Skeletal muscle tissue (tissue), 3 donors: ENCODE measurements at regions not wholly inside any gene's neighbourhood (a gene's known extent, or its start where the extent isn't known, plus 50 kb on each side); places are given as distances from the start of the nearest gene placed in this dataset.

ENCODE experiments used
- H3K27ac ChIP-seq: one replicate; pipeline ENCODE4 v1.7.0; 2013; ENCODE audit warnings: mild to moderate bottlenecking, low read depth, low read length, inconsistent platforms
- H3K27me3 ChIP-seq, 3 donors: one replicate each; pipeline ENCODE4 v1.7.0; 2013; ENCODE audit warnings: low read length in 3 of 3; ENCODE audit not compliant: control insufficient read depth in 3 of 3, insufficient read depth in 3 of 3
- H3K36me3 ChIP-seq, 3 donors: one replicate each; pipeline ENCODE4 v1.7.0; 2013; ENCODE audit warnings: low read length in 3 of 3; ENCODE audit not compliant: control insufficient read depth in 3 of 3, insufficient read depth in 3 of 3
- H3K4me1 ChIP-seq, 3 donors: one replicate each; pipeline ENCODE4 v1.7.0; 2013; ENCODE audit warnings: low read length in 3 of 3, mild to moderate bottlenecking in 3 of 3; ENCODE audit not compliant: control insufficient read depth in 3 of 3, insufficient read depth in 3 of 3
- H3K4me3 ChIP-seq, 3 donors: one replicate each; pipeline ENCODE4 v1.7.0; 2013; ENCODE audit warnings: low read length in 3 of 3
- H3K9ac ChIP-seq, 3 donors: one replicate each; pipeline ENCODE4 v1.7.0; 2013; ENCODE audit warnings: low read length in 3 of 3, mild to moderate bottlenecking in 3 of 3, moderate library complexity in 2 of 3, low read depth in 1 of 3
- H3K9me3 ChIP-seq, 3 donors: one replicate each; pipeline ENCODE4 v1.7.0; 2013; ENCODE audit warnings: low read length in 3 of 3; ENCODE audit not compliant: control insufficient read depth in 3 of 3
- donor health status: Osteomylitis.

DNA sequence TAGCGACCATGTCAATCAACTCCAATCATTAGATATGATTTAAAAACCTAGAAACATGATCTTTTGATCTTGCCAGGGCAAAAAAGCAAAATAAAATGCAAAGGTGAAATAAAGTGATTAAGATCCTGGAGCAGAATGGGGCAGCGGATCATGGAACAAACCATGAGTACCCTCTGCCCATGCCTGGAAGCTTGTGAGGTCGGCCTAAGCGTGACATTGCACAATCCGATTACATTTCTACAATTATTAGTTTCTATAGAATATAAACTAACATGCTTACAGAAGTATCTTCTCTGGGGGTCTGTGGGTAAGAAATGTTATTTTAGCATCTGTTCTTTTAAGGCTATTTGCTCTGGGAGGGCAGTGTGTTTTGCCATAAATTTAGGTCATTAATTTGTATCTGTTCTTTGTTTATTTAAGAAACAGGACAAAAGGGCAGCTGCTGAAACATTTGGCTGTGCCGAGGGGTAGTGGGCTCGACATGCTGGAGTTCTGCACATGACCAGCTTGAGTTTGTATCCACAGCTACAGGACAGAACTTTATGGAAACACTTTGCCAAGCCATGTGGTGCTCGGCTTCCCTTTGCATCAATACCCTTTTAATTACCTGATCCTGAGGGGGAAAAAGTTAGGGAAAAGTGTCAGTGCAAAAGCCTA is 55.9 kb downstream of the ZBTB18 start:
- Histone ChIP-seq H3K9ac (no peak overlapping the region), H3K27ac (no peak overlapping the region), H3K4me3 (no peak overlapping the region), H3K4me1 (no peaks in the 10 kb centered on the region), H3K27me3 (peaks cover 5 to 7% (median 5%) of the 10 kb centered on the region in 3 donors), H3K36me3 (no peaks in the 10 kb centered on the region), H3K9me3 (no peaks in the 10 kb centered on the region)

DNA sequence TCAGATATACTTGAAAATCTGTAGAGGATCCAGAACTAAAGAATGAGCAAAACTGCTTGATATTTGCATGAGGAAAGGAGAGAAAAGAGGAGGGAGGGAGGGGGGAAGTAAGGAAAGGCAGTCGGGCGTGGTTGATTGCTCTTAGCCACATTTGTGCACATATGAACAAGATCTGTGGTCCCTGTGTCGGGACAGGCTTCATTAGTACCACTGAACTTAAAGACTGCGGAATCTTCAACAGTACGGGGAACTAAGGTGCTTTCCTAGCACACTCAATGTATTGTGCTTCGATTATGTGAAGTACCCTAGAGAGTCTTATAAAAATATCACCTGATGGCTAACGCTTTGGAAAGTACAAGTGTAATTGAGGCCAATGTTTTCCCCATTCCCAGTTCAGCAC is 59.9 kb downstream of the ZBTB18 start:
- Histone ChIP-seq H3K4me1 (no peaks in the 10 kb centered on the region), H3K27me3 (peaks cover 0 to 3% (median 0%) of the 10 kb centered on the region in 3 donors)

DNA sequence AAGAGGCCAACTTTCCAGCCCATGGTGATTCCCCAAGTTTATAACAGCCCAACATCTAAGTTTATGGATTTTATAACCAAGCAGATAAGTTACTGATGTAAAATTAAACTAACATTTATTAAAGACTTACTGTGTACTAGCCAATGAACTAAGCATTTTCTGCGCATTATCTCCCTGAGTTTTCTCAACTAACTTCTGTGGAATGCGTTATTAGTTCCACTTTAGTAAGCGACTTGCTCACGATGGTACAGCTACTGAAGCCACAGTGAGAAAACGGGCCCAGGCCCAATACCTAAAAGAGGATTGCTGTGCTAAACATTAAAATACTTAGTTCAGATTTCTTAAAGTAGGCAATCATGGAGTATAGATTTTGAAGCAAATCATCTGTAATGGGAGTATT is 61.0 kb downstream of the ZBTB18 start:
- no peak overlapping the region for H3K9ac ChIP-seq
- H3K27me3 ChIP-seq: no peaks in the 10 kb centered on the region
- no peaks in the 10 kb centered on the region for H3K9me3 ChIP-seq
- no peak overlapping the region for H3K4me3 ChIP-seq
- no peaks in the 10 kb centered on the region for H3K36me3 ChIP-seq
- H3K4me1 ChIP-seq: no peaks in the 10 kb centered on the region
- no peak overlapping the region for H3K27ac ChIP-seq

More for the DNA sequence above, 59.9 kb downstream of the ZBTB18 start:
- Histone ChIP-seq H3K9me3 (no peaks in the 10 kb centered on the region), H3K9ac (no peak overlapping the region), H3K36me3 (no peaks in the 10 kb centered on the region), H3K27ac (no peak overlapping the region), H3K4me3 (no peak overlapping the region)

DNA sequence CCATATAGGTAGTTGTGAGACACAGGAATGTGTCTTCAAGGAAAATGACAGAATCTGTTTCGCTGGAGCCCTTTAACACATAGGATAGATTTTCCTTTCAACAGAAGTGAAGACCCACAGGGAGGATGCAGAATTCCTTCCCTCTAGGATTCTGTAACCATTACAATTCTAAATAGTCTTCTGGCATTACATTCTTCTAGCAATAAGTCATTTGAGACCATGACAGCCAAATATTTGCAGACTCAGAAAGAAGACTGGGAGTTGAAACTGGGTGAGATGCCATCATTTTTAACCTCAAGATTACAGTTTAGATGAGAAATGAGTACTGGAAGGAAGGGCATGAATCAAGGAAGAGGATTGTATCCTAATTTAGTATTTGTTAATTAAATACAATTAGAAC is 61.6 kb downstream of the ZBTB18 start:
- Histone ChIP-seq H3K27ac (no peak overlapping the region), H3K4me3 (no peak overlapping the region), H3K27me3 (no peaks in the 10 kb centered on the region), H3K9me3 (no peaks in the 10 kb centered on the region), H3K4me1 (no peaks in the 10 kb centered on the region), H3K9ac (no peak overlapping the region), H3K36me3 (no peaks in the 10 kb centered on the region)

DNA sequence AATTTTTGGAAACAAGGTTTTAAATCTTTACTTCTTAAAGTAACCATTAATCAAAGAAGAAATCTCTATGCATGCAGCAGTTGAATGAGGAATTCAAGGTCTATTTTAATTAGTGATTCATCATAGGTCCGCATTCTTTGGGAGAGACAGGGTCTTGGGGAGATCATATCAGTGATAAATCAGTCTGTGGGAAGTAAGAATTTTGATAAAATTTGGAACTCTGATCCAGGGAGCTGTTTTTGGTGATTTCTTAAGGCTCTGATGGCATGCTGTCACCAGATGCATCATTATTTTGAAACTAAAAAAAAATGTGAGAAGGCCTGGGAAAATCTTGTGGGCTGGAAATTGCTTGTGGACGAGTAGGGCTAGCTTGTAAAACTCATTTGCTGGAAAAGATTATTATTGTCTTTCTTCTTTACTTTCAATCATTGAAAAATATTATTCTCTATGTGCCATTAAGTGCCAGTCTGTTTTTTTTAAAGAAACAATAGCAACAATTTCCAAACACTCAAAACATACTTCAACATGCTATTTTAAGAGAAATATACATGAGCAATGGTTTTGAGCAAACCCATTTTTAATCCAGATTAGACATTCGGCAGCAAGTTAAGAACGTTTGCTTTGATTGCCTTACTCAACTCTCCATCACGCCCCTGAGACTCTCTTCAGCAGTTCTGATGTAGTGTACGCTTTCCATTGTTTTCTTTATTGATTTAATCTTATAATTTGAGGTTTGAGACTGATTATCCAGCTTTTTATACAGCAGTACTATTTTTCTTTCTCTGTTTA is 62.6 kb downstream of the ZBTB18 start:
- Histone ChIP-seq H3K4me1 (peaks cover under 1 to 2% (median 1%) of the 10 kb centered on the region in 3 donors), H3K4me3 (no peak overlapping the region), H3K9ac (no peak overlapping the region), H3K27me3 (no peaks in the 10 kb centered on the region), H3K27ac (no peak overlapping the region), H3K36me3 (no peaks in the 10 kb centered on the region), H3K9me3 (no peaks in the 10 kb centered on the region)

DNA sequence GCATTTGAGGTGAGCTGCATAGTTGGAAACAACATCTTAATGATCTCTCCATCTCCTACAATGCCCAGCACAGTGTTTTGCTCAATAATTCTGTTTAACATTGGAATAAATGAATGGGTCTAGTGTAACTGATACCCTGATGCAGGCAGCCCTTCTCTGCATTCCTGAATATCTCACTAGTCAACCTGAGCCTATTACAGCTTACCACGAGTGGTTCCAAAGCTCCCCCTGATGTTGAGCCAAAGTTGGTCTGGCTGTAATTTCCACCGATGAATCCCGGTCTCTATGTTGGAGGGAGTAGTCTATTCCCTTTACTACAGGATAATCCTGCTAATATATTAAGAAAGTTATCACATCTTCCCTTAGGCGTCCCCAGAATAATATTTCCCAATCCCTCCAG is 63.8 kb downstream of the ZBTB18 start:
- Histone ChIP-seq H3K36me3 (no peaks in the 10 kb centered on the region), H3K9ac (no peak overlapping the region), H3K4me1 (peaks cover 3 to 6% (median 4%) of the 10 kb centered on the region in 3 donors), H3K4me3 (no peak overlapping the region), H3K27me3 (no peaks in the 10 kb centered on the region), H3K9me3 (no peaks in the 10 kb centered on the region), H3K27ac (no peak overlapping the region)

DNA sequence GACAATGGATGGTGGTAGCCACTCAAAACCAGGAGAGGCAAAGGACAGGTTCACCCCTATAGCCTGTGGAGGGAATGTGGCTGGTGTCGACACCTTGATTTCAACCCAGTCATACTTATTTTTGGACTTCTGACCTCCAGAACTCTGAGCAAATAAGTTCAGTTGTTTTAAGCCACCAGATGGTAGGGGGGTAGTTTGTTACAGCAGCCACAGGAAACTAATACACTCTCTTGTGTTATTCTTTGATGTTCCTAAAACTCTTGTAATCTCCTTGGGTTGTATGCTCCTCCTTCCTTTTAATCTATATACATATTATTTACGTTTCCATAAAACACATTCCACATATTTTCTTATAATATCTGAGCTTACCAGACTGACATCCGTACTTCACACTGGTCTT is 65.9 kb downstream of the ZBTB18 start:
- H3K36me3 ChIP-seq: no peaks in the 10 kb centered on the region
- no peak overlapping the region for H3K9ac ChIP-seq
- no peak overlapping the region for H3K27ac ChIP-seq
- H3K27me3 ChIP-seq: no peaks in the 10 kb centered on the region
- peaks cover 3 to 6% (median 4%) of the 10 kb centered on the region in 3 donors for H3K4me1 ChIP-seq
- no peak overlapping the region for H3K4me3 ChIP-seq
- no peaks in the 10 kb centered on the region for H3K9me3 ChIP-seq

DNA sequence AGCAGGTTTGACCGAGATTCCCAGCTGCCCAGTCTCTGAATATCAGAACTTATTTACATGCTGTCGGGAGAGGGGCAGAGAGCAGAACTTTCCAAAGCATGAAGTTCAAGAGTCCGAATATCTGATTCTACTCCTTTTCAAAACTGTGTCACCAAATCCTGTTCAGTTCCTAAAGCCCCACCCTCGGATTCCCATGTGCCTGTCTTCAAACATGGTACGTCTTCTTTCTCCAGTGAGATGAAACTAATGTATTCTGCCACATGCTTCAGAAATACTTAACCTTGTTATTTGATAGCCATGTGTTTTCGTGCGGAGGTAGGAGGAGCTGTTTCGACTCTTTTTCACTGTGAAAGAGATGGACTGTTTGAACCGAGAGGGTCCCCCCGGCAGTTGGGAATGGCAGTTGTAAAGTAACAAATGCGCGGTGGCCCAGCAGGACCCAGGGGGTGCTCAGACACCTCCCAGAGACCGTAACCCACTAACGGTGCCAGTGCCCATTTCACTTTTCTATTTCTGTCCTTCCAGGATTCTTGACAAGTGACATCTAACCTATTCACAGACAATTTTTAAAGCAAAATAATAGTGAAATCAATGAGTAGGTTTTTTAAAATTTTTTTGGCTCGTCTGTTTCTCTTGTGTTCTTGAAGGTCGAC is 67.2 kb downstream of the ZBTB18 start:
- Histone ChIP-seq H3K36me3 (no peaks in the 10 kb centered on the region), H3K4me1 (peaks cover 3 to 6% (median 4%) of the 10 kb centered on the region in 3 donors), H3K27ac (no peak overlapping the region), H3K27me3 (no peaks in the 10 kb centered on the region), H3K4me3 (peak overlapping the region; percentile 56 to 64 (median 57)), H3K9me3 (no peaks in the 10 kb centered on the region), H3K9ac (peak overlapping the region in 2 of 3 donors; percentile 40 to 63)

DNA sequence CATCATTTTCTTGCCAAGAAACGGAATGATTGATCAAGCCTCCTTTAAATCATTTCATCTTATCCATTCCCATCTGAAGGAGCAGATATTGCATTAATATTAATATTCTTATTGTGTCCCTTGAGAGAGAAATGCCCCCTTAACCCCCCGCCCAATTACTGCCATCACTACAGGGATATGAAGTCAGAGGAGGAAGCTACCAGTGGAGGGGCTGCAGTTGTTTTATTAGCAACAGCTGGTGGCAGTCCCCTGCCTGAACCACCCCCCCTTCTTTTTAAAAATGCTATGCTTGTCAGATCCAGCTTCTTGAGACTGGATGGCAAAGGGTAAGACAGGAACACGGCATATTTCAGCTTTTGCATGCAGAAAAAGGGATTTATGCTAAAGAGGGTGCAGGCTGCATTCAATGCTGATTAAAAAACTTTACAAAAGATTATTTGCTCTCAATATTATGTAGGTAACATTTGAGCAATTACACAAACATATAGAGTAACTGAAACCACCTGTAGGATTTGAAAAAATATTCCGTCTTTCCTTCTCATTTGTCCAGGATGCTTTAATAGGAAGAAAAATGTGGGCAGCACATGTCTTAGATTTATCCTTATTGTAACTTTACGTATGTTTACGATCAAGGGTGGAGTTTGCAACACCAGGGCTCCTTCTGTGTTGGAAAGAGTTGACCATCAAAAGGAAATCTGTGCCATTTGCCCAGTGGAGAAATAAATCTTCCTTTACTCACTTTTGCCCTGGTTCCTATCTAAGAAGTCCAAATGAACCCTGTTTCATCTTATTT is 77.7 kb downstream of the ZBTB18 start:
- no peak overlapping the region for H3K27ac ChIP-seq
- no peaks in the 10 kb centered on the region for H3K4me1 ChIP-seq
- H3K36me3 ChIP-seq: no peaks in the 10 kb centered on the region
- no peaks in the 10 kb centered on the region for H3K27me3 ChIP-seq
- no peaks in the 10 kb centered on the region for H3K9me3 ChIP-seq
- no peak overlapping the region for H3K4me3 ChIP-seq
- H3K9ac ChIP-seq: no peak overlapping the region
